ENCODE measurements at regions not wholly inside any gene's neighbourhood (a gene's known extent, or its start where the extent isn't known, plus 50 kb on each side); places are given as distances from the start of the nearest gene placed in this dataset.

DNA sequence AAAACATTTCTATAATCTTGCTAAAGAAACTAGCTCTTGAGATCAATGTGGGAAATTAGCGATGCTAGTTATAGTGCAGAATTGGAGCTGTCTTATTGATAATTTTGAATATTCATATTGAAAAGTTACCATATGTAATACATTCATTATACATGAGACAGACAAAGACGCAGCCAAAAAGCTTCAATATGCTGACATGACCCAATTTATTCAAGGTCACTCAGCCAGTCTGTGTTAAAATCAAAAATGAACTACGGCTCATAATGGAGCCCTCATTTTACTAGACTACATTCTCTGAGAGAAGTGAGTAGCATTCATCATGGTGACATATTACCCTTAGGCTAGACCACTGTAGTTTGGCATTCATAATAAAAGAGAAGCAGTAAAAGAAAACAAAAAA lies 107.3 kb upstream of the GABRG2 start:
- DNase-seq, result no peak

DNA sequence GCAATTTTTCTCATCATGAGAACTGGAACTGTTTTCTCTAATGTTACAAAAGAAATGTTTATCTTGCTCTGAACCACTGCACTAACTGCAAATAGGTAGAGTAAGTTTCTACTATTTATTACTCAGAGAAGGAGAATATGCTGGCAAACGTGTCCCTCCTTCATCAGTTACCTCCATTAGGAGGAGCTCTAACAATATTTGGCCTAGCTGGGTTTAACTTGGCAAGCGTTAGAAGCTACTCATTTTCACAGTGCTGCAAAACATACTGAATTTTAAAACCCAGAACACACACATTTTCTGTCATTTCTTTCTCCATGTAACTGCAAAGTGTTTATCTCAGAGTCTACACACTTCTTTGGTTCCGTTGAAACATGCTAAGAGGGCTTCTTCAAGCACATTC lies 101.0 kb upstream of the GABRG2 start:
- peak in 2 of 14 donors; percentile 3 to 59 for DNase-seq

DNA sequence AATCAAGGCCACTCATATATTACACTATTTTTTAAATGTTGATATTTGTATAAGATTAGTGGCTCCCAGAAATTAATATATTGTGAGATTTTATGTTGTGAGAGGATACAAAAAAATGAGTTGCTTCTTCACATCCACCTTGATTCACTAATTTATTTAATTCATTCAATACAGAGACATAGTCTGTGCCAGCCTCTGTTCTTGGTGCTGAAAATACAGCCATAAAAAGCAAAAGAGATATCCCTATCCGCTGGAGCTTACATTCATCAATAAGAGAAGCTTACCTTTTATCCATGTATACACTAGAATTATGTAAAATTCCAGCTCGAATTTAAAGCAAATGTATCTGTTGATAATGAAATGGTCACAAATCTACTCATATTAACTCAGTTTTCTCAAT lies 92.2 kb upstream of the GABRG2 start:
- DNase-seq, result no peak

DNA sequence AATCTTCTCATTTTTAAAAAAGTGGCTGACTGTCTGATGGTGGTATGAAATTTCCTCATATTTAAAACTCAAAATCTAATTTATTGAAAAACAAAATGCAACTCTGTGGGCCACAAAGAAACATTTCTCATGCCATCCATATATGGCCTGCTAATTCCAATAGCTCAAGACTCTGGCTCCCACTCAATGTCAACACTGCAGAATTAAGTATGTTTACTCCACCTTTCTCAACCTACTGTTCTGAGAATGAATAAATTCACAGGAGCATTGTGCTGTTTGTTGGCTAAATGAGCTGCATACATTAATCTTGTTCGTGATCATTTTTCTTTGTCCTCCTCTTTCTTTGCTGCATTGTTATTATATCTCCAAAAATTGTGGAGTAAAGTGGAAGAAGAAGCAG lies 79.5 kb upstream of the GABRG2 start:
- DNase-seq, result no peak

Data from C1 segment of cervical spinal cord (tissue), 14 donors.